ENCODE measurements at regions not wholly inside any gene's neighbourhood (a gene's known extent, or its start where the extent isn't known, plus 50 kb on each side); places are given as distances from the start of the nearest gene placed in this dataset.

DNA sequence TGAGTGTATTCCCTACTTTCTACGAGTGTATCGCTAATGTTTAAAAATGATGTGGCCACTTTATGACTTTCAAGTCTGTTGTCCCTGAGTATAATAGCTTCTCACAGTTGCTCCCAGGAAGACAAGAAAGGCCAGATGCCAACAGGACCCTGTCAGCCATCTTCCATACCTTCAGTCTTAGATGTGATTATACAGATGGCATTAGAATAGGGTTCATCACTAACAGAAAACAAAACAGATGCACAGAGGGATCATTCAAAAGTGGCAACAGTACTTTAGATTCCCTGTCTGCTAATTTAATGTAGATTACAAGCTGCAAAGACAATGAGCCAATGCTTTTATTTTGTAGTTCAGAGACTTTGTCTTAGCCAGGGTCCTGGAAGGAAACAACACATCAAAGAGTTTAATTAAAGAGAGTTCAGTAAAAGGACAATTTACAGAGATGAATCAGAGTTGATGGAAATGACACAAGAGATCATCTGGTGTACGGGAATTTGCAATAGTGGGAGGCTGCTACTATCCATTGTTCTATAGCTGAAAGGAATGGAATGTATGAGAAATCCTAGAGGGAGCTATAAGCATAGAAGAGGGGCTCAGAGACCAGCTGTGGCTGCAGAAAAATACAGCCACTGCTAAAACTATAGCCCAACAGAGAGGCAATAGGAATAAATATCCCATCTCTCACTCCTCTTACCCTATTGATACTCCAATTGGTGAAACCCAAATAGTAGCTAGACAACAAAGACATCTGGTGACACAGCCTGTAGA is 393.7 kb upstream of the SMC2 start:
- no peaks in the 10 kb centered on the region for H3K9me3 Mint-ChIP-seq
- no peak overlapping the region for H3K27ac Mint-ChIP-seq
- H3K27me3 Mint-ChIP-seq (ENCODE audit: low read depth), result no peaks in the 10 kb centered on the region
- H3K36me3 Mint-ChIP-seq (ENCODE audit: low read depth), result no peaks in the 10 kb centered on the region
- intact Hi-C loops (cut with micrococcal nuclease), result no loop called here
- no peak overlapping the region for H3K4me3 Mint-ChIP-seq (ENCODE audit: low read depth)
- DNase-seq (ENCODE audit: low spot score), result no peak
- H3K4me1 Mint-ChIP-seq (ENCODE audit: low read depth), result no peaks in the 10 kb centered on the region

DNA sequence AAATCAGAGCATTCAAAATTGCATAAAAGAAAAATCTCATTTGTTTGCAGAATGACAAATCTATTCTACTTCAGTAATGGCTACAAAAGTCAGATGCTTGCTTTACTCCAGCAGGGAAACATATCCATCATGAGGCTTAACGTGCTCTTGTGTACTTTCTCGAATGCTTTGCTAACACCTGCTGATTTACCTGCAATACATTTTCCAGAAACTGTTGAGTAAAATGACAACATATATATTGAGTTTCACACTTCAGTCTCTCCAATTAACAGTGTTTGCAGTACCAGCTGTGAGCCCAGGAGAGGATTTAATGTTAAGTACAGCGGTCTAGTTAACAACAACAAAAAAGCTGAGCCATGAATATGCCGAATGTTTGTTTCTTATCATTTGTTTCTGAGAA is 391.5 kb upstream of the SMC2 start:
- H3K27me3 Mint-ChIP-seq (ENCODE audit: low read depth), result no peaks in the 10 kb centered on the region
- intact Hi-C loops (cut with micrococcal nuclease), result no loop called here
- H3K4me1 Mint-ChIP-seq (ENCODE audit: low read depth), result no peaks in the 10 kb centered on the region
- DNase-seq (ENCODE audit: low spot score), result no peak
- H3K4me3 Mint-ChIP-seq (ENCODE audit: low read depth), result no peak overlapping the region
- H3K36me3 Mint-ChIP-seq (ENCODE audit: low read depth), result no peaks in the 10 kb centered on the region
- H3K9me3 Mint-ChIP-seq, result no peaks in the 10 kb centered on the region
- H3K27ac Mint-ChIP-seq, result no peak overlapping the region

DNA sequence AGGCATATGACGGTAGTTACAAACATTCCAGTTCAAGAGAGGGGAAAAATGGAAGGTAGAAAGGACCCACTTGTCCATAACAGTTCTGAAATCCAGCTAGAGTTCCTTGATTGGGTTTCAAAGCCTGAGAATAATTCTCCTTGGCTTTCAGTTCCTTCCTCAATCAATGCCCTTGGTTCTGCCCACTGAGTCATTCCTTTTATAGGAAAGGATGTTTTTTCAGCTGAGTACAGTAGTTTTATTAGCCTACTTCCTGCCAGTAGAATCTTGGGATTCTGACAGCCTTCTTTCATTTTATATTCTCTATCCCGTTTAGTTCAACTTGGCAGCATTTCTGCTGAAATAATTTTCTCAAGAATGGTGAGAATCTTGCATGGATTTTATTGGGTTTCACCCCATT is 386.9 kb upstream of the SMC2 start:
- no peak overlapping the region for H3K27ac Mint-ChIP-seq
- intact Hi-C loops (cut with micrococcal nuclease), result no loop called here
- no peaks in the 10 kb centered on the region for H3K36me3 Mint-ChIP-seq (ENCODE audit: low read depth)
- no peak overlapping the region for H3K4me3 Mint-ChIP-seq (ENCODE audit: low read depth)
- no peak for DNase-seq (ENCODE audit: low spot score)
- no peaks in the 10 kb centered on the region for H3K4me1 Mint-ChIP-seq (ENCODE audit: low read depth)
- H3K9me3 Mint-ChIP-seq, result peaks cover 7% of the 10 kb centered on the region
- no peaks in the 10 kb centered on the region for H3K27me3 Mint-ChIP-seq (ENCODE audit: low read depth)

DNA sequence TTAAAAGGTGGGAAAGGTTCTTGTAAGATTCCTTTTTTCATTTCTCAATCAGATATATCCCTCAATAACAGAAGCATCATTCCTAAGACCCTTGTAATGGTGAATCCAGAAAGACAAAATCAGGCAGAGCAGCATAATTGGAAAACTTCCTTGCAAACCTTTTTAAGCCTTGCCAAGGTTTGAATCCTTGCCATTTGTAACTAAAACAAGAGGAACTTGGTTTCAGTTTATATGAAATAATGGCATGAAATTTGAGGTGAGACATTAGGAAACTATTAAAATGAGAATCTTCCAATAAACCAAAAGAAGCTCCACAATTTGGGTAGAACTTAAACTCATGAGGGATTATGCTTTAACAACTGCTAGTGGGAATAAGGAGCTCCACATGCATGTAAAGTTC is 384.7 kb upstream of the SMC2 start:
- intact Hi-C loops (cut with micrococcal nuclease), result no loop called here
- no peaks in the 10 kb centered on the region for H3K4me1 Mint-ChIP-seq (ENCODE audit: low read depth)

DNA sequence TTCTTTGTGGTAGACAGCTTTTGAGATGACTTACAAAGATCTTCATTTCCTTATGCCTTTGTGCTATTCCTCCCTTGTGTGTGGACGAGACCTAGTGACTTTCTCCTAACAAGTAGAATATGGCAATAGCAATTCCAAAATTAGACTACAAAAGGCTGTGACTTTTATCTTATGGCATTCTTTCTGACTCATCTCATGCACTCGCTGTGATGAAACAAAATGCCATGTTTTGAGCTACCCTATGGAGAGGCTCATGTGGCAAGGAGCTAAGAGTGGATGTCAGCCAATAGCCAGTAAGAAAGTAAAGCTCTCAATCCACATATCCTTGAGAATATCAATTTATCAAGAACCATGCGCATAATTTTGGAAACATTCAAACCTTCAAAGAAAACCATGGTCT is 380.5 kb upstream of the SMC2 start:
- H3K9me3 Mint-ChIP-seq, result peaks cover 7% of the 10 kb centered on the region
- H3K27me3 Mint-ChIP-seq (ENCODE audit: low read depth), result no peaks in the 10 kb centered on the region
- no peaks in the 10 kb centered on the region for H3K4me1 Mint-ChIP-seq (ENCODE audit: low read depth)
- intact Hi-C loops (cut with micrococcal nuclease), result no loop called here
- no peak for DNase-seq (ENCODE audit: low spot score)
- no peak overlapping the region for H3K27ac Mint-ChIP-seq
- H3K36me3 Mint-ChIP-seq (ENCODE audit: low read depth), result no peaks in the 10 kb centered on the region
- no peak overlapping the region for H3K4me3 Mint-ChIP-seq (ENCODE audit: low read depth)

More for the DNA sequence above, 384.7 kb upstream of the SMC2 start:
- no peak for DNase-seq (ENCODE audit: low spot score)
- peaks cover 7% of the 10 kb centered on the region for H3K9me3 Mint-ChIP-seq
- no peak overlapping the region for H3K4me3 Mint-ChIP-seq (ENCODE audit: low read depth)
- H3K27ac Mint-ChIP-seq, result no peak overlapping the region
- no peaks in the 10 kb centered on the region for H3K27me3 Mint-ChIP-seq (ENCODE audit: low read depth)
- no peaks in the 10 kb centered on the region for H3K36me3 Mint-ChIP-seq (ENCODE audit: low read depth)

DNA sequence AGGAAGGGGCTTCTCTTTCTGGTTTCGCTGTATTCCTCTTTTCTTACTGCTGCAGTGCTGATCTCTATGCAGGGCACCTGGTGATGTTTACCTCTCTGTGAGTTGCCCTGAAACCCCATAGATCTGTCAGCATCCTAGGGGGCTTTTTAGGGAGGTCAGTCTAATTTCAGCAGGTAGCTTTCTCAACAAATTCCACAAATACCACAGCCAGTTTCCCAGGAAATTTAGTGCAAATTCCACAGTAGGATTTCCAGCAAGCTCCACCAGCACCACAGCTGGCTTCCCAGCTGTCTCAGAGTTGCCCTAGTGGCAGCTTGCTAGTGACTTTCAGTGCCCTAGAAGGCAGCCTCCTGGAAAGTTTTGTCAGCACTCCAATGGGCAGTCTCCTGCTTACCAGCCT is 379.1 kb upstream of the SMC2 start:
- Mint-ChIP-seq H3K4me1 (ENCODE audit: low read depth) (no peaks in the 10 kb centered on the region), H3K27ac (no peak overlapping the region), H3K9me3 (peaks cover 12% of the 10 kb centered on the region), H3K36me3 (ENCODE audit: low read depth) (no peaks in the 10 kb centered on the region), H3K4me3 (ENCODE audit: low read depth) (no peak overlapping the region), H3K27me3 (ENCODE audit: low read depth) (no peaks in the 10 kb centered on the region)
- DNase-seq (ENCODE audit: low spot score), result no peak
- intact Hi-C loops (cut with micrococcal nuclease), result no loop called here

DNA sequence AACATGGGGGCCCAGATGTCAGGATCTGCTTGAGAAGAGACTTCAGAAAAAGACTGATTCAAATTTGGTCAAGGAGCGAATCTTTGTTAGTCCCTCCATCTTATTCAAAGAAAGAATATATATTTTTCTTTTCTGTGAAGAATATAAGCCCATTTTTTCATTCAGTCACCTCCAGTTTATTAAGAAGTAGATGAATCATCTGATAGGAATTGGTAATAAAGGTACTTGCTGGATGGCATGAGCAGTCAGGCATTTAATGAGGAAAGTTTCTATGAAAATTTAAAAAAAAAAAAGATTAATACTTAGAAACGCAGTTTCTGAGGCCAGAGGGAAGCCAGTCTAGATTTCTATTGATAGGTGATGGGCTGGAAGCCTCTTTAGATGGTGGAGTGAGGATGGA is 373.1 kb upstream of the SMC2 start:
- Mint-ChIP-seq H3K9me3 (peaks cover 8% of the 10 kb centered on the region), H3K4me1 (ENCODE audit: low read depth) (no peaks in the 10 kb centered on the region), H3K27me3 (ENCODE audit: low read depth) (no peaks in the 10 kb centered on the region), H3K36me3 (ENCODE audit: low read depth) (no peaks in the 10 kb centered on the region), H3K4me3 (ENCODE audit: low read depth) (no peak overlapping the region), H3K27ac (no peak overlapping the region)
- intact Hi-C loops (cut with micrococcal nuclease), result no loop called here
- no peak for DNase-seq (ENCODE audit: low spot score)

DNA sequence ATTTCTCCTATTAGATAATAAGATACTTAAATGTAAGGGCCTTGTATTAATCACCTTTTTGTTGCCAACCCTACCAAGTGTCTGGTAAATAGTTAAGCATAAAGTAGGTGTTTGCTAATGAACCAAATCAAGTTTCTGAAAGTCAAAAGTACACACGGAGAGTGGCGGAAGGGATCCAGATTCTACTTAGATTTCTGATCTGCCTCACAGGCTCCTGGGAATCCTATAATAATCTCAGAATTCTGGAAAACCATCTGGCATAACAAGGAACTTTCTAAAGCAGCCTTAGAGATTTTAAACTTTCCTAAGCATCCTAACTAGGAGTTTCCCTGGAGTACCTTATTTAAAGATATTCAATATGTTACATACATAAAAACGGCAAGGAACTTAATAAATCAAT is 363.2 kb upstream of the SMC2 start:
- Mint-ChIP-seq H3K27ac (no peak overlapping the region), H3K27me3 (ENCODE audit: low read depth) (no peaks in the 10 kb centered on the region), H3K4me3 (ENCODE audit: low read depth) (no peak overlapping the region), H3K9me3 (no peaks in the 10 kb centered on the region), H3K4me1 (ENCODE audit: low read depth) (no peaks in the 10 kb centered on the region), H3K36me3 (ENCODE audit: low read depth) (no peaks in the 10 kb centered on the region)
- intact Hi-C loops (cut with micrococcal nuclease), result no loop called here
- no peak for DNase-seq (ENCODE audit: low spot score)

DNA sequence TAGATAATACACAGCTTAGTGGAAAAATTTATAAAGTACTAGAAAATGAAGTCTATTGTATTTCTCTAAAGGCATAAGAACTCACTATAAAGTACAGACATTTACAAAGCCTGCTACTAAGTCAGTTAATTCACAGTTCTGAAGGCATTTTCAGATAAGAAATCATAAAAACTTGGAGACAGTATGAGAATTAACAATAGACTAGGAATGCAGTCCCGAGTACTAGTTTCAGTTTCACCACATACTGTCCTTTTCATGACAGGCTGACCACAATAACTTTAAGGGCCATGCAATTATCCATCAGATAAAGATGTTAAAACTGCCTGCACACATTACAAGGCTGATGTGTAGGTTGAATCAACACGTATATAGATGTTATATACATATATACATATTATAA is 362.6 kb upstream of the SMC2 start:
- H3K36me3 Mint-ChIP-seq (ENCODE audit: low read depth), result no peaks in the 10 kb centered on the region
- no peaks in the 10 kb centered on the region for H3K27me3 Mint-ChIP-seq (ENCODE audit: low read depth)
- no peak for DNase-seq (ENCODE audit: low spot score)
- no peak overlapping the region for H3K27ac Mint-ChIP-seq
- H3K9me3 Mint-ChIP-seq, result no peaks in the 10 kb centered on the region
- H3K4me3 Mint-ChIP-seq (ENCODE audit: low read depth), result no peak overlapping the region
- intact Hi-C loops (cut with micrococcal nuclease), result no loop called here
- no peaks in the 10 kb centered on the region for H3K4me1 Mint-ChIP-seq (ENCODE audit: low read depth)

DNA sequence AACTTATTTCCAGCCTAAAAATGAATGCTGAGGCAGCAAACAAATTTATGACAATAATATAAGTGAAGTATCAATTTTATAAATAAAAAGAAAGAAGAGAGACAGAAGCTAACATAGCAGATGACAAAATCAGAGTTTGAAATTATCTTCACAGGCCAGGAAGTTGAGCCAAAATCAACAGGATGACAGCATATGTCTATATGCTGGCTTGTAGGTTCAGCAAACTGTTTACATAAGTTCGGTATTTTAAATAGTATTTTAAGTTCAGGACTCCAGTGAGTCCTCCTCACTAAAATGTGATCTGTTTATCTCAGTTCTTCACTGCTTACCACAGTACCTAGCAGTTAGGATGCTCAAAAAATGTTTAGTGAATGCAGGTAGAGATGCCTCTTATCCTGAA is 359.6 kb upstream of the SMC2 start:
- no peak for DNase-seq (ENCODE audit: low spot score)
- H3K9me3 Mint-ChIP-seq, result no peaks in the 10 kb centered on the region
- H3K4me3 Mint-ChIP-seq (ENCODE audit: low read depth), result no peak overlapping the region
- H3K4me1 Mint-ChIP-seq (ENCODE audit: low read depth), result no peaks in the 10 kb centered on the region
- no peaks in the 10 kb centered on the region for H3K36me3 Mint-ChIP-seq (ENCODE audit: low read depth)
- no peaks in the 10 kb centered on the region for H3K27me3 Mint-ChIP-seq (ENCODE audit: low read depth)
- H3K27ac Mint-ChIP-seq, result no peak overlapping the region
- intact Hi-C loops (cut with micrococcal nuclease), result no loop called here

DNA sequence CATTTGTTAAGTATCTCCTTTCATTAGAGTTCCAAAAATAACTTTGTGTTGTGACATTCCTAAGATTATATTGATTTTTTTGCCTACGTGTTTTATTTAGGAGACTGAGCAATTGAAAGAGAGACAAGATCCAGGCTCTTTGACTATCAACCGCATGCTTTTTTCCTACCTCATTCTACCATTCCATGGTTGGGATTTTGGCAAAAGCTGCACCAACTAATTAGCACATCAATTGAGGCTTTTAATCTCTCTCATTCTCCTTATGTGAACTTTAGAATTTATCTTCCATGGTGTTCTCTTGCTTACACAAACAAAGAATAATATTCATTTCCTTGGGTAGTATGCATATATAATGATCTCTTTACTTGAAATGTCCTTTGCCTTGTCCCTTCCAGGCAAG is 338.7 kb upstream of the SMC2 start:
- no peaks in the 10 kb centered on the region for H3K4me1 Mint-ChIP-seq (ENCODE audit: low read depth)
- DNase-seq (ENCODE audit: low spot score), result no peak
- H3K36me3 Mint-ChIP-seq (ENCODE audit: low read depth), result no peaks in the 10 kb centered on the region
- H3K9me3 Mint-ChIP-seq, result no peaks in the 10 kb centered on the region
- no peak overlapping the region for H3K27ac Mint-ChIP-seq
- intact Hi-C loops (cut with micrococcal nuclease), result no loop called here
- no peaks in the 10 kb centered on the region for H3K27me3 Mint-ChIP-seq (ENCODE audit: low read depth)
- no peak overlapping the region for H3K4me3 Mint-ChIP-seq (ENCODE audit: low read depth)

DNA sequence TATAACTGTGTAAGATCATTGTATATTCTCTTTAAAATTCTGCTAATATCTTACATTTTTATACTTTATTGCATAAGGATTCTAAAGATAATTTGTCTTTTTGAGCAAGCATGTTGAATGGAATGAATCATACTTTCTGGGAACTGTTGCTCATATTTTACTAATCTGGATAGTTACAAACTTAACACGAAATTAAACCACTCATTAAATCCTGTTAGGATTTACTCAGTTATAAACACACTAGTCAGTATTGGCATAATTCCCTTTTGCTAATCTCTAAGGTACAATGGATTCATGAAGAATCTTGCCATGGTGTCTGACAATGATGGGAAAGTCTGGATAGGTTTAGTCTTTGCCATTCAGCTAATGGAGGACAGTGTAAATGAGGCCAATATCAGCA is 338.1 kb upstream of the SMC2 start:
- H3K36me3 Mint-ChIP-seq (ENCODE audit: low read depth), result no peaks in the 10 kb centered on the region
- no peak overlapping the region for H3K27ac Mint-ChIP-seq
- no peak for DNase-seq (ENCODE audit: low spot score)
- no peaks in the 10 kb centered on the region for H3K4me1 Mint-ChIP-seq (ENCODE audit: low read depth)
- H3K9me3 Mint-ChIP-seq, result no peaks in the 10 kb centered on the region
- H3K4me3 Mint-ChIP-seq (ENCODE audit: low read depth), result no peak overlapping the region
- intact Hi-C loops (cut with micrococcal nuclease), result no loop called here
- no peaks in the 10 kb centered on the region for H3K27me3 Mint-ChIP-seq (ENCODE audit: low read depth)

DNA sequence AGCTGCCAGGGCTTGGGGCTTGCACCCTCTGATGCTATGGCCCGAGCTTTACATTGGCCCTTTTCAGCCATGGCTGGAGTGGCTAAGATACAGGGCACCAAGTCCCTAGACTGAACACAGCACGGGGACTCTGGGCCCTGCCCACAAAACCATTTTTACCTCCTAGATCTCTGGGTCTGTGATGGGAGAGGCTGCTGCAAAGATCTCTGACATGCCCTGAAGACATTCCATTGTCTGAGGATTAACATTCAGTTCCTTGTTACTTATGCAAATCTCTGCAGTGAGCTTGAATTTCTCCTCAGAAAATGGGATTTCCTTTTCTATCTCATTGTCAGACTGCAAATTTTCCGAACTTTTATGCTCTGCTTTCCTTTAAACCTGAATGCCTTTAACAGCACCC is 337.0 kb upstream of the SMC2 start:
- no peaks in the 10 kb centered on the region for H3K27me3 Mint-ChIP-seq (ENCODE audit: low read depth)
- intact Hi-C loops (cut with micrococcal nuclease), result no loop called here

DNA sequence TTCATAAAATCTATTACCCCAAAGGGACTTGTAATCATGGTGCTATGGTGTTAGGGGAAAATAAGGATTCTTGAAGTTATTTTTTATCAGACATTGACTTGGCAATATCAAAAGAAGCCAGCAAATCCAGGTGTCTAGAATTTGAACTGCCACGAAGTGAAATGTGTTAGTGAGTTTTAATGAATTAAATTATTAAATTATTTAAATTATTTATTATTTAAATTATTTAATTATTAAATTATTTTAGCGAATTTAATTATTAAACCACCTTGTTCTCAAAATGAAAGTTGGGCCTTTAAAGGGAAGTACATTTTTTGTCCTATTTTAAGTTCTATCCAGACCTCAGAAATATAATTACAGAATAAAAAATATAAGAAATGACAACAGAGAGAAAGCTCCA is 332.6 kb upstream of the SMC2 start:
- Mint-ChIP-seq H3K27me3 (ENCODE audit: low read depth) (no peaks in the 10 kb centered on the region), H3K27ac (no peak overlapping the region), H3K4me3 (ENCODE audit: low read depth) (no peak overlapping the region), H3K4me1 (ENCODE audit: low read depth) (no peaks in the 10 kb centered on the region), H3K9me3 (no peaks in the 10 kb centered on the region), H3K36me3 (ENCODE audit: low read depth) (no peaks in the 10 kb centered on the region)
- DNase-seq (ENCODE audit: low spot score), result no peak
- intact Hi-C loops (cut with micrococcal nuclease), result no loop called here

More for the DNA sequence above, 337.0 kb upstream of the SMC2 start:
- no peak for DNase-seq (ENCODE audit: low spot score)
- Mint-ChIP-seq H3K36me3 (ENCODE audit: low read depth) (no peaks in the 10 kb centered on the region), H3K27ac (no peak overlapping the region), H3K9me3 (no peaks in the 10 kb centered on the region), H3K4me1 (ENCODE audit: low read depth) (no peaks in the 10 kb centered on the region), H3K4me3 (ENCODE audit: low read depth) (no peak overlapping the region)
